ENCODE measurements at regions not wholly inside any gene's neighbourhood (a gene's known extent, or its start where the extent isn't known, plus 50 kb on each side); places are given as distances from the start of the nearest gene placed in this dataset.

- 91% methylated on average over 5 of the region's 6 CpGs; no CpG with 5 or more reads in 1 of the 2 experiments for WGBS, 2 experiments (ENCODE audit: extremely low coverage in 2 of 2, insufficient read length in 1 of 2)
- no peaks in the 10 kb centered on the region for H3K27me3 ChIP-seq (ENCODE audit: control insufficient read depth, insufficient read depth, low read length)
- POLR2A ChIA-PET (ENCODE audit: unreplicated experiment), result interaction anchor here (0.6 kb wide), 1 partner anchor 216 kb away, joined by 3 read pairs; no protein-coding TSS in a partner anchor
- H3K4ac ChIP-seq (ENCODE audit: low read depth, low read length), result no peak overlapping the region
- H2BK15ac ChIP-seq (ENCODE audit: low read depth, low read length), result no peak overlapping the region
- peaks cover 4% of the 10 kb centered on the region; the same call in 1 of the 2 replicates for H3K4me1 ChIP-seq (ENCODE audit: control insufficient read depth, insufficient read depth, low read length)
- H3K9me1 ChIP-seq (ENCODE audit: insufficient read depth, low read length), result no peaks in the 10 kb centered on the region
- no peak overlapping the region for H2BK120ac ChIP-seq (ENCODE audit: low read depth, low read length)
- no peaks in the 10 kb centered on the region for H3K9me3 ChIP-seq (ENCODE audit: control insufficient read depth, insufficient read depth, low read length)
- DNase-seq (no peak), ATAC-seq (ENCODE audit: low read depth) (no peak)
- no peak overlapping the region for H3K14ac ChIP-seq (replicated peaks; ENCODE audit: low read depth, low read length)
- no peak overlapping the region for H3K27ac ChIP-seq (ENCODE audit: insufficient read depth, low read length)
- no peak overlapping the region for H2AK9ac ChIP-seq (replicated peaks; ENCODE audit: low read depth, low read length, poor library complexity)
- no peak overlapping the region for H2AFZ ChIP-seq (replicated peaks; ENCODE audit: low read length, poor library complexity)
- H3K79me1 ChIP-seq (ENCODE audit: low read depth in 1 of 2, low read length in 2 of 2), result no peaks in the 10 kb centered on the region
- no TSS peak for BruUV-seq (replicated peaks)
- no peak for TF ChIP-seq NFE2L2 (IDR thresholded peaks at IDR 0.05; ENCODE audit: low read depth, low read length)
- no peak for TF ChIP-seq RCOR1 (IDR thresholded peaks at IDR 0.05; ENCODE audit: insufficient replicate concordance, low read length)
- no peak for TF ChIP-seq RFX5 (IDR thresholded peaks at IDR 0.05; ENCODE audit: low read depth, low read length)
- no peak for TF ChIP-seq MAZ (IDR thresholded peaks at IDR 0.05; ENCODE audit: borderline replicate concordance, low read depth, low read length)
- no peak for TF ChIP-seq CTCF (conservative IDR thresholded peaks at IDR 0.05; ENCODE audit: low read depth, low read length)
- no peak for TF ChIP-seq MXI1 (IDR thresholded peaks at IDR 0.05; ENCODE audit: borderline replicate concordance, low read depth, low read length)
- no peak for TF ChIP-seq FOS (IDR thresholded peaks at IDR 0.05; ENCODE audit: low read depth, low read length)
- no peak for TF ChIP-seq ELK1 (IDR thresholded peaks at IDR 0.05; ENCODE audit: borderline replicate concordance, low read depth, low read length)
- TF ChIP-seq BHLHE40 (IDR thresholded peaks at IDR 0.05; ENCODE audit: low read depth, low read length), result no peak
- TF ChIP-seq MAFK (IDR thresholded peaks at IDR 0.05; ENCODE audit: low read depth, low read length), result no peak
- TF ChIP-seq RAD21 (IDR thresholded peaks at IDR 0.05; ENCODE audit: low read length), result no peak
- TF ChIP-seq USF2 (IDR thresholded peaks at IDR 0.05; ENCODE audit: low read depth, low read length), result no peak
- no peak for TF ChIP-seq SMC3 (IDR thresholded peaks at IDR 0.05; ENCODE audit: low read depth, low read length)
- no peak for TF ChIP-seq CEBPB (IDR thresholded peaks at IDR 0.05; ENCODE audit: low read depth, low read length)
- TF ChIP-seq CHD1 (IDR thresholded peaks at IDR 0.05; ENCODE audit: low read depth, low read length), result no peak
- TF ChIP-seq POLR2A (IDR thresholded peaks at IDR 0.05; ENCODE audit: low read depth, low read length), result no peak
- no peaks in the 10 kb centered on the region for H4K20me1 ChIP-seq (ENCODE audit: insufficient read depth, low read length)
- H4K8ac ChIP-seq (ENCODE audit: low read depth in 2 of 2, low read length in 2 of 2), result no peak overlapping the region
- in situ Hi-C loops (cut with MboI; ENCODE audit: low sequenced_read_pairs) (no loop called here), intact Hi-C loops (cut with micrococcal nuclease) (no loop called here), dilution Hi-C loops (cut with HindIII; ENCODE audit: low sequenced_read_pairs, unreplicated experiment) (no loop called here)
- H3K36me3 ChIP-seq (ENCODE audit: control insufficient read depth, insufficient read depth, low read length), result no peaks in the 10 kb centered on the region
- H2AK5ac ChIP-seq (ENCODE audit: low read depth, low read length), result no peak overlapping the region
- H3K23ac ChIP-seq (ENCODE audit: low read depth, low read length), result no peak overlapping the region
- H3K18ac ChIP-seq (ENCODE audit: low read depth, low read length), result no peak overlapping the region
- H3K4me2 ChIP-seq (ENCODE audit: low read depth, low read length), result no peak overlapping the region
- H4K5ac ChIP-seq (ENCODE audit: low read depth, low read length), result no peak overlapping the region
- no peak overlapping the region for H3K56ac ChIP-seq (ENCODE audit: extremely low read depth, insufficient read depth, low read length)
- H2BK5ac ChIP-seq (ENCODE audit: low read depth, low read length, poor library complexity, severe bottlenecking), result no peak overlapping the region
- CTCF ChIA-PET, result no interaction called here
- H4K91ac ChIP-seq (ENCODE audit: insufficient read depth, low read depth, low read length), result no peak overlapping the region
- H3K4me3 ChIP-seq (ENCODE audit: insufficient read depth, low read depth, low read length), result no peak overlapping the region
- H3K9ac ChIP-seq (ENCODE audit: low read depth, low read length), result no peak overlapping the region
- no peak overlapping the region for H2BK20ac ChIP-seq (ENCODE audit: low read depth, low read length)
Measured at GRCh38 chr13:33450956-33451709, 165.6 kb upstream of the STARD13 start.

Data from IMR-90 (cell line).